ENCODE measurements at regions not wholly inside any gene's neighbourhood (a gene's known extent, or its start where the extent isn't known, plus 50 kb on each side); places are given as distances from the start of the nearest gene placed in this dataset.
A peak's percentile ranks its signal among the peaks of the same experiment; 100 is the strongest.

GRCh38 chr17:72226322-72226721 lies 105.5 kb downstream of the SOX9 start:
- Mint-ChIP-seq H3K27me3 (peaks cover 10% of the 10 kb centered on the region), H3K4me3 (no peak overlapping the region), H3K9me3 (peaks cover 0 to 11% of the 10 kb centered on the region in 2 donors), H3K27ac (peak overlapping the region in 1 of 2 donors; percentile 21), H3K4me1 (no peaks in the 10 kb centered on the region)
- no peak for DNase-seq
- ATAC-seq, result no peak

- H3K4me1 Mint-ChIP-seq, result no peaks in the 10 kb centered on the region
- H3K9me3 Mint-ChIP-seq, result peaks cover 0 to under 1% of the 10 kb centered on the region in 2 donors
- H3K27me3 Mint-ChIP-seq, result peaks cover 24% of the 10 kb centered on the region
- H3K27ac Mint-ChIP-seq, result no peak overlapping the region
- H3K4me3 Mint-ChIP-seq, result no peak overlapping the region
- no peak for DNase-seq
- no peak for ATAC-seq
Observed at GRCh38 chr17:72233986-72234385, 113.2 kb downstream of the SOX9 start.

GRCh38 chr17:72234985-72235384 lies 114.2 kb downstream of the SOX9 start:
- H3K27me3 Mint-ChIP-seq, result peaks cover 24% of the 10 kb centered on the region
- H3K9me3 Mint-ChIP-seq, result peaks cover 3 to 5% of the 10 kb centered on the region in 2 donors
- DNase-seq, result no peak
- H3K27ac Mint-ChIP-seq, result no peak overlapping the region
- no peaks in the 10 kb centered on the region for H3K4me1 Mint-ChIP-seq
- H3K4me3 Mint-ChIP-seq, result no peak overlapping the region
- no peak for ATAC-seq

GRCh38 chr17:72236980-72237633 lies 116.3 kb downstream of the SOX9 start:
- ATAC-seq (no peak), DNase-seq (no peak)
- Mint-ChIP-seq H3K27ac (no peak overlapping the region), H3K27me3 (peaks cover 24% of the 10 kb centered on the region), H3K4me3 (no peak overlapping the region), H3K9me3 (peaks cover 6 to 18% of the 10 kb centered on the region in 2 donors), H3K4me1 (no peaks in the 10 kb centered on the region)

- no peak for DNase-seq
- H3K4me3 Mint-ChIP-seq, result no peak overlapping the region
- peaks cover 6 to 27% of the 10 kb centered on the region in 2 donors for H3K9me3 Mint-ChIP-seq
- peaks cover 24% of the 10 kb centered on the region for H3K27me3 Mint-ChIP-seq
- no peak overlapping the region for H3K27ac Mint-ChIP-seq
- no peak for ATAC-seq
- H3K4me1 Mint-ChIP-seq, result no peaks in the 10 kb centered on the region
Observed at GRCh38 chr17:72238157-72238673, 117.4 kb downstream of the SOX9 start.

GRCh38 chr17:72239548-72239947 lies 118.7 kb downstream of the SOX9 start:
- H3K9me3 Mint-ChIP-seq, result peaks cover 16 to 32% of the 10 kb centered on the region in 2 donors
- no peaks in the 10 kb centered on the region for H3K4me1 Mint-ChIP-seq
- H3K27me3 Mint-ChIP-seq, result peaks cover 22% of the 10 kb centered on the region
- H3K4me3 Mint-ChIP-seq, result no peak overlapping the region
- no peak overlapping the region for H3K27ac Mint-ChIP-seq
- DNase-seq (no peak), ATAC-seq (no peak)

GRCh38 chr17:72240333-72240732 lies 119.5 kb downstream of the SOX9 start:
- H3K4me1 Mint-ChIP-seq, result no peaks in the 10 kb centered on the region
- peaks cover 17% of the 10 kb centered on the region for H3K27me3 Mint-ChIP-seq
- H3K9me3 Mint-ChIP-seq, result peaks cover 17 to 35% of the 10 kb centered on the region in 2 donors

GRCh38 chr17:72244494-72244893 lies 123.7 kb downstream of the SOX9 start:
- no peak overlapping the region for H3K27ac Mint-ChIP-seq
- H3K27me3 Mint-ChIP-seq, result no peaks in the 10 kb centered on the region
- H3K4me1 Mint-ChIP-seq, result no peaks in the 10 kb centered on the region
- H3K9me3 Mint-ChIP-seq, result peaks cover 17 to 34% of the 10 kb centered on the region in 2 donors
- no peak for ATAC-seq
- no peak for DNase-seq
- no peak overlapping the region for H3K4me3 Mint-ChIP-seq

More at GRCh38 chr17:72240333-72240732, 119.5 kb downstream of the SOX9 start:
- ATAC-seq (no peak), DNase-seq (no peak)
- Mint-ChIP-seq H3K4me3 (no peak overlapping the region), H3K27ac (peak overlapping the region in 1 of 2 donors; percentile 5)

- DNase-seq (no peak), ATAC-seq (no peak)
- H3K4me1 Mint-ChIP-seq, result no peaks in the 10 kb centered on the region
- H3K27ac Mint-ChIP-seq, result no peak overlapping the region
- H3K4me3 Mint-ChIP-seq, result no peak overlapping the region
- H3K27me3 Mint-ChIP-seq, result no peaks in the 10 kb centered on the region
- peaks cover 13 to 30% of the 10 kb centered on the region in 2 donors for H3K9me3 Mint-ChIP-seq
Observed at GRCh38 chr17:72244956-72245355, 124.1 kb downstream of the SOX9 start.

- H3K9me3 Mint-ChIP-seq, result peaks cover 6 to 9% of the 10 kb centered on the region in 2 donors
- no peak overlapping the region for H3K27ac Mint-ChIP-seq
- no peaks in the 10 kb centered on the region for H3K4me1 Mint-ChIP-seq
- DNase-seq (no peak), ATAC-seq (no peak)
- H3K4me3 Mint-ChIP-seq, result no peak overlapping the region
- H3K27me3 Mint-ChIP-seq, result no peaks in the 10 kb centered on the region
Observed at GRCh38 chr17:72249441-72249840, 128.6 kb downstream of the SOX9 start.

GRCh38 chr17:72250206-72250605 lies 129.4 kb downstream of the SOX9 start:
- Mint-ChIP-seq H3K4me3 (no peak overlapping the region), H3K27me3 (no peaks in the 10 kb centered on the region), H3K27ac (no peak overlapping the region), H3K9me3 (peaks cover 7% of the 10 kb centered on the region in 2 donors), H3K4me1 (no peaks in the 10 kb centered on the region)
- DNase-seq, result no peak
- no peak for ATAC-seq

GRCh38 chr17:72253597-72253996 lies 132.8 kb downstream of the SOX9 start:
- peaks cover 7 to 14% of the 10 kb centered on the region in 2 donors for H3K9me3 Mint-ChIP-seq
- no peak for DNase-seq
- H3K27me3 Mint-ChIP-seq, result peaks cover 7% of the 10 kb centered on the region
- H3K27ac Mint-ChIP-seq, result no peak overlapping the region
- no peak overlapping the region for H3K4me3 Mint-ChIP-seq
- no peak for ATAC-seq
- H3K4me1 Mint-ChIP-seq, result no peaks in the 10 kb centered on the region

GRCh38 chr17:72254808-72255449 lies 134.1 kb downstream of the SOX9 start:
- Mint-ChIP-seq H3K4me3 (no peak overlapping the region), H3K27ac (no peak overlapping the region), H3K9me3 (peaks cover 7 to 16% of the 10 kb centered on the region in 2 donors), H3K4me1 (no peaks in the 10 kb centered on the region), H3K27me3 (peaks cover 10% of the 10 kb centered on the region)
- ATAC-seq (no peak), DNase-seq (no peak)

- Mint-ChIP-seq H3K4me1 (no peaks in the 10 kb centered on the region), H3K9me3 (peaks cover 7 to 16% of the 10 kb centered on the region in 2 donors), H3K4me3 (no peak overlapping the region), H3K27me3 (peaks cover 10% of the 10 kb centered on the region), H3K27ac (no peak overlapping the region)
- ATAC-seq (no peak), DNase-seq (no peak)
Observed at GRCh38 chr17:72255481-72255880, 134.7 kb downstream of the SOX9 start.

GRCh38 chr17:72258711-72259110 lies 137.9 kb downstream of the SOX9 start:
- Mint-ChIP-seq H3K9me3 (peaks cover 9 to 30% of the 10 kb centered on the region in 2 donors), H3K27ac (no peak overlapping the region), H3K27me3 (peaks cover 17% of the 10 kb centered on the region), H3K4me3 (no peak overlapping the region), H3K4me1 (no peaks in the 10 kb centered on the region)
- ATAC-seq (no peak), DNase-seq (no peak)

GRCh38 chr17:72259922-72260321 lies 139.1 kb downstream of the SOX9 start:
- Mint-ChIP-seq H3K27ac (no peak overlapping the region), H3K4me3 (no peak overlapping the region), H3K27me3 (peaks cover 22% of the 10 kb centered on the region), H3K4me1 (no peaks in the 10 kb centered on the region), H3K9me3 (peaks cover 9 to 24% of the 10 kb centered on the region in 2 donors)
- DNase-seq (no peak), ATAC-seq (no peak)
